Ascending aorta (tissue), 2 donors: ENCODE measurements at regions not wholly inside any gene's neighbourhood (a gene's known extent, or its start where the extent isn't known, plus 50 kb on each side); places are given as distances from the start of the nearest gene placed in this dataset.
"Not testable (repeated sequence)": the region's sequence is repeated elsewhere in the genome, so short reads cannot be mapped to it uniquely, and the experiment has no call there.

Experiments used
- DNase-seq, 2 donors: peaks; one replicate each; pipeline ENCODE4 v3.0.0-alpha.2; 2019; ENCODE audit warnings: low spot score in 2 of 2
- H3K27ac ChIP-seq, 2 donors: fragments of 200-600 bp; sonication (generic); one replicate each; pipeline ENCODE4 v1.5.1; 2016 to 2017; ENCODE audit warnings: mild to moderate bottlenecking in 1 of 2
- H3K27me3 ChIP-seq: fragments of 200-600 bp; sonication (generic); one replicate; pipeline ENCODE4 v1.5.1; 2017
- H3K36me3 ChIP-seq, 2 donors: fragments of 200-600 bp; sonication (generic); one replicate each; pipeline ENCODE4 v1.5.1; 2016
- H3K4me1 ChIP-seq, 2 donors: fragments of 200-600 bp; sonication (generic); one replicate each; pipeline ENCODE4 v1.5.1; 2016 to 2017; ENCODE audit warnings: mild to moderate bottlenecking in 1 of 2
- H3K4me3 ChIP-seq, 2 donors: fragments of 200-600 bp; sonication (generic); one replicate each; pipeline ENCODE4 v1.5.1; 2016 to 2017; ENCODE audit warnings: mild to moderate bottlenecking in 1 of 2
- H3K9me3 ChIP-seq, 2 donors: fragments of 200-600 bp; sonication (generic); one replicate each; pipeline ENCODE4 v1.5.1; 2016
- intact Hi-C: fragments of 100-400 bp; cut with DNase I; formaldehyde crosslinking; loops from one replicate; pipeline ENCODE4 v1.15.1; 2023
- TF ChIP-seq, protein P1 (sequence below), 3 experiments: fragments of 200-600 bp in 2 of 3; fragments of 450-650 bp in 1 of 3; sonication (generic) in 2 of 3; IDR thresholded peaks; one replicate each; pipeline ENCODE4 v1.5.1; 2016 to 2019; ENCODE audit warnings: antibody characterized with exemption in 3 of 3, mild to moderate bottlenecking in 1 of 3, moderate library complexity in 1 of 3

DNA sequence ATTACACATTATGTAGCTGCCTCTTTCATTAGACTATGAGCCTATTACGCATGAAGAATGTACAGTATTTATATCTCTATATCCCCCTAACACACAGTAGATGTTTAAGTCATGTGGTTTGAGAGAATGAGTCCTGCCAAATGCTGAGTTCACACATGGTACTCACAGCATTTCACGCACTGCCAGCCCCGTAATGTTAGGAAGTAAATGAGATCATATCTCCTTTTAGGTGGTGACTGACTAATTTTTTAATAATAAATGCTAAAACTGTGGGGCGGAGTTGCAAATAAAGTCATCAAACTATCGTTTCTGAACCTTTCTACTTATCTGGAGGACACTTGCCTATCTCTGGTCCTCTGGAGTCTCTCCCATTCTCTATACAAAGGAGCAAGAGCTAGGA is 343.8 kb downstream of the ADAMTS20 start:
- H3K36me3 ChIP-seq: no peaks in the 10 kb centered on the region
- H3K4me1 ChIP-seq: no peaks in the 10 kb centered on the region
- no peak for DNase-seq
- no peak overlapping the region for H3K4me3 ChIP-seq
- H3K27me3 ChIP-seq: no peaks in the 10 kb centered on the region
- H3K9me3 ChIP-seq: no peaks in the 10 kb centered on the region
- H3K27ac ChIP-seq: no peak overlapping the region
- intact Hi-C loops: no loop called here
- TF ChIP-seq, protein P1, sequence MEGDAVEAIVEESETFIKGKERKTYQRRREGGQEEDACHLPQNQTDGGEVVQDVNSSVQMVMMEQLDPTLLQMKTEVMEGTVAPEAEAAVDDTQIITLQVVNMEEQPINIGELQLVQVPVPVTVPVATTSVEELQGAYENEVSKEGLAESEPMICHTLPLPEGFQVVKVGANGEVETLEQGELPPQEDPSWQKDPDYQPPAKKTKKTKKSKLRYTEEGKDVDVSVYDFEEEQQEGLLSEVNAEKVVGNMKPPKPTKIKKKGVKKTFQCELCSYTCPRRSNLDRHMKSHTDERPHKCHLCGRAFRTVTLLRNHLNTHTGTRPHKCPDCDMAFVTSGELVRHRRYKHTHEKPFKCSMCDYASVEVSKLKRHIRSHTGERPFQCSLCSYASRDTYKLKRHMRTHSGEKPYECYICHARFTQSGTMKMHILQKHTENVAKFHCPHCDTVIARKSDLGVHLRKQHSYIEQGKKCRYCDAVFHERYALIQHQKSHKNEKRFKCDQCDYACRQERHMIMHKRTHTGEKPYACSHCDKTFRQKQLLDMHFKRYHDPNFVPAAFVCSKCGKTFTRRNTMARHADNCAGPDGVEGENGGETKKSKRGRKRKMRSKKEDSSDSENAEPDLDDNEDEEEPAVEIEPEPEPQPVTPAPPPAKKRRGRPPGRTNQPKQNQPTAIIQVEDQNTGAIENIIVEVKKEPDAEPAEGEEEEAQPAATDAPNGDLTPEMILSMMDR (IDR thresholded peaks at IDR 0.05): no peak

DNA sequence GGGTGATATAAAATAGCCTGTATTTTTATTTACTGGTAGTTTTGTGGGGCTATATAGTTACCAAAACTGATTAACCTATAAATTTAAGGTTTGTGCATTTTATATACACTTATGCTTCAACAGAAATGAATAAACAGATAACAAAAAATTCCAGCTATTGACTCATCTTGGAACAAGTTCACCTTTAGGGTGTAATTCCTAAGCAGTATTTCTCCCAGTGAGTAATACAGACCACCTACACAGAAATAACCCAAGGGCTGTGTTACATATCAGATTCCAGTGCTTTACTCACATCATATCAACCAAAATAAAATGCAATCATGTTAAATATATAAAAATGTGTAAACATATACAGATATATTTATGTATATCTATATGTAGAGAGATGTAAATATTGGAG is 345.6 kb downstream of the ADAMTS20 start:
- intact Hi-C loops: no loop called here
- no peaks in the 10 kb centered on the region for H3K36me3 ChIP-seq
- no peak overlapping the region for H3K4me3 ChIP-seq
- TF ChIP-seq, protein P1 (IDR thresholded peaks at IDR 0.05): no peak
- no peaks in the 10 kb centered on the region for H3K4me1 ChIP-seq
- DNase-seq: no peak
- no peaks in the 10 kb centered on the region for H3K27me3 ChIP-seq
- H3K27ac ChIP-seq: no peak overlapping the region
- no peaks in the 10 kb centered on the region for H3K9me3 ChIP-seq

GRCh38 chr12:43198608-43199007 is 353.4 kb downstream of the ADAMTS20 start:
- H3K36me3 ChIP-seq: no peaks in the 10 kb centered on the region
- TF ChIP-seq, protein P1 (IDR thresholded peaks at IDR 0.05): no peak
- H3K4me3 ChIP-seq: no peak overlapping the region
- no peaks in the 10 kb centered on the region for H3K27me3 ChIP-seq
- H3K9me3 ChIP-seq: no peaks in the 10 kb centered on the region
- H3K4me1 ChIP-seq: no peaks in the 10 kb centered on the region
- no peak overlapping the region for H3K27ac ChIP-seq
- intact Hi-C loops: no loop called here
- DNase-seq: no peak

DNA sequence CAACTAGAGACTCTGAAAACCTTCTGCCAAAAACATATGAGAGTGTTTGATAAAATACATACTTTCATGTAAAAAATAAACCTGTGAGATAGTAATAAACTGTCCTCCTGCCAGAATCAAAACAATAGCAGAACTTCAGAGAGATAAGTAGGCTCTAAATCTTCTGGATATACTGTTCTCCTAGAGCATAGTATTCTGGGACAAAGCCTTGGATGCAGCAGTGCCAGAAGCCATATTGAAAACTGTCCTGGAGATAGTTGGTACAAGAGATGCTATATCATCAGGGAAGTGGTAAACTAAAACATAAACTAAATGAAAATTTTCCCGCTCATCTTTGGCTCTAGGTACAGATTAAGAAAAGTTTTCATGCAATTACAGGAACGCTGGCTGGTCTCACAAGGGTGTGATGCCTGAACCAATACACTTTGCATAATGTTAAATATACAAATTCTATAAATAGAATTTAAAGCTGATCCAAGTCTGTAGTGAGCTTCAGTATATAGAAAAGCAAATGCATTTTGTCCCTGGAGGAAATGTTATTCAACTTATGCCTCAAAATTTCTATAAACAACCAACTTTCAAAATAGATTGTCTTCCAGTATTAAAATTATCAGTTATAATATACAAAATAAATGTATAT is 355.6 kb downstream of the ADAMTS20 start:
- Histone ChIP-seq H3K27ac (no peak overlapping the region), H3K36me3 (no peaks in the 10 kb centered on the region), H3K4me3 (no peak overlapping the region), H3K27me3 (no peaks in the 10 kb centered on the region), H3K9me3 (no peaks in the 10 kb centered on the region), H3K4me1 (no peaks in the 10 kb centered on the region)
- intact Hi-C loops: no loop called here
- no peak for DNase-seq
- TF ChIP-seq, protein P1 (IDR thresholded peaks at IDR 0.05): no peak

DNA sequence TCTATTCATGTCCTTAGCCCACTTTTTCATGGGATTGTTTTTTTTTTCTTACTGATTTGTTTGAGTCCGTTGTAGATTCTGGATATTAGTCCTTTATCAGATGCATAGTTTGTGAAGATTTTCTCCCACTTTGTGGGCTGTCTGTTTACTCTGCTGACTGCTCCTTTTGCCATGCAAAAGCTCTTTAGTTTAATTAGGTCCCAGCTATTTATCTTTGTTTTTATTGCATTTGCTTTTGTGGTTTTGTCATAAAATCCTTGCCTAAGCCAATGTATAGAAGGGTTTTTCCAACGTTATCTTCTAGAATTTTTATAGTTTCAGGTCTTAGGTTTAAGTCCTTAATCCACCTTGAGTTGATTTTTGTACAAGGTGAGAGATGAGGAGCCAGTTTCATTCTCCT is 358.9 kb downstream of the ADAMTS20 start:
- DNase-seq, H3K27me3 ChIP-seq, intact Hi-C loops, H3K4me3 ChIP-seq, H3K9me3 ChIP-seq, H3K36me3 ChIP-seq, H3K4me1 ChIP-seq, H3K27ac ChIP-seq: not testable (repeated sequence)

GRCh38 chr12:43192442-43192841 is 359.6 kb downstream of the ADAMTS20 start:
- H3K27me3 ChIP-seq, DNase-seq, H3K36me3 ChIP-seq, intact Hi-C loops, H3K4me3 ChIP-seq, H3K9me3 ChIP-seq, H3K27ac ChIP-seq, H3K4me1 ChIP-seq: not testable (repeated sequence)

DNA sequence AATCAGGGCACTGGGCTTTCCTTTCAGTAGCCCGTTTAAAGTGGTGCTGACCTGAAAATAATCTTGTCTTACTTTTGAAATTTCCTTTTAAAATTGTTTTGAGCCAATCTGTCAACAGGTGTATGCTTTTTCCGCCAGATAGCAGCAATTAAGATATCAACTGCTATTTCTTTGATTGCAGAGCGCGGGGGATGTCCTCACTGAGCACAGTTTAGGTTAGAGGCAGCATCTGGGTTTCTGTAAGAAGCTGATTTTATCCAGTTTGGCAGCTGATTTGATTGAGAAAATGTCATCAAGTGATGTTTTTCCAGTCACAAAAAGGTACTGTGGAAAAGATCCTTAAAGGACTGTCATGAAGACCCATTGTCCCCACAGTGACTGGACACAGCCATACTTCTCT is 371.8 kb downstream of the ADAMTS20 start:
- Histone ChIP-seq H3K27me3 (no peaks in the 10 kb centered on the region), H3K36me3 (no peaks in the 10 kb centered on the region), H3K27ac (no peak overlapping the region), H3K4me1 (no peaks in the 10 kb centered on the region), H3K9me3 (no peaks in the 10 kb centered on the region), H3K4me3 (no peak overlapping the region)
- TF ChIP-seq, protein P1 (IDR thresholded peaks at IDR 0.05): no peak
- no peak for DNase-seq
- intact Hi-C loops: no loop called here
